EL (cell line): ENCODE measurements at regions not wholly inside any gene's neighbourhood (a gene's known extent, or its start where the extent isn't known, plus 50 kb on each side); places are given as distances from the start of the nearest gene placed in this dataset.
"Not testable (repeated sequence)": the region's sequence is repeated elsewhere in the genome, so short reads cannot be mapped to it uniquely, and the experiment has no call there.

Experiments used
- DNase-seq: peaks from one replicate; pipeline ENCODE4 v3.0.0-alpha.2; 2016

- no peak for DNase-seq
Observed at GRCh38 chrX:118261151-118261550, 84.8 kb upstream of the WDR44 start.

- no peak for DNase-seq
Observed at GRCh38 chrX:118271775-118272174, 74.1 kb upstream of the WDR44 start.

DNA sequence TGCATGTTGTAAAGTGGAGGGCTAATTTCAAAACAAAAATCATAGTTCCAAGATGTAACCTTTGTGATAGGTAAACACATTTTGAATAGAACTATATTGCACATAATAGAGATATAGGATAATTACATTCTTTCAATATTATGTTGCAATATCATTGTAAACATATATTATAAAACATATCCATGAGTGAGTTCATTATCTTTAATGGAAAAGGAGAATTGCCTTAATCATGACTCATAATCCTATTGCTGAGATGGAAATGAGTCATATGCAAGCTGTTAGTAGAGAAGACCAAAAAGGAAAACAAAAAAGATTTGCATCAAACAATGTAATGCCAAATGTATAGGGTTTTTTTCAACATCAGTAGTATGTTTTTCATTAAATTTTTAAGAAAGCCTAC lies 73.7 kb upstream of the WDR44 start:
- DNase-seq = peak; percentile 2

- no peak for DNase-seq
Observed at GRCh38 chrX:118286066-118286762, 59.7 kb upstream of the WDR44 start.

- not testable (repeated sequence) for DNase-seq
Observed at GRCh38 chrX:118295818-118296217, 50.1 kb upstream of the WDR44 start.
